HepG2 (cell line): ENCODE measurements at regions not wholly inside any gene's neighbourhood (a gene's known extent, or its start where the extent isn't known, plus 50 kb on each side); places are given as distances from the start of the nearest gene placed in this dataset.
"Not testable (repeated sequence)": the region's sequence is repeated elsewhere in the genome, so short reads cannot be mapped to it uniquely, and the experiment has no call there.

Experiments
- CTCF ChIP-seq: sonication (generic); formaldehyde crosslinking; IDR thresholded peaks from 2 replicates; pipeline ENCODE4 v1.5.0; 2020; ENCODE audit warnings: mild to moderate bottlenecking, missing genetic modification reagents, moderate library complexity
- TAF1 ChIP-seq: sonication (generic); formaldehyde crosslinking; IDR thresholded peaks from 2 replicates; pipeline ENCODE4 v1.4.0; 2020; ENCODE audit warnings: missing genetic modification reagents
- TF ChIP-seq, protein P1 (sequence below): IDR thresholded peaks from 2 replicates; pipeline ENCODE4 v1.6.1; 2016; ENCODE audit warnings: missing biosample characterization, missing genetic modification reagents, low read depth

- TF ChIP-seq, protein P1, sequence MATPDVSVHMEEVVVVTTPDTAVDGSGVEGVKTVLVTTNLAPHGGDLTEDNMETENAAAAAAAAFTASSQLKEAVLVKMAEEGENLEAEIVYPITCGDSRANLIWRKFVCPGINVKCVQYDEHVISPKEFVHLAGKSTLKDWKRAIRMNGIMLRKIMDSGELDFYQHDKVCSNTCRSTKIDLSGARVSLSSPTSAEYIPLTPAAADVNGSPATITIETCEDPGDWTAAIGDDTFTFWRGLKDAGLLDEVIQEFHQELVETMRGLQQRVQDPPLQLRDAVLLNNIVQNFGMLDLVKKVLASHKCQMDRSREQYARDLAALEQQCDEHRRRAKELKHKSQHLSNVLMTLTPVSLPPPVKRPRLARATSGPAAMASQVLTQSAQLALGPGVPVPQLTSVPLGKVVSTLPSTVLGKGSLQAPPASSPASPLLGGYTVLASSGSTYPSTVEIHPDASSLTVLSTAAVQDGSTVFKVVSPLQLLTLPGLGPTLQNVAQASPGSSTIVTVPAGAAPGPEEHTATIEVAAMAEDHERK, result not testable (repeated sequence)
- TF ChIP-seq CTCF; TAF1 (CRISPR knock-in tag): not testable (repeated sequence)
Observed at GRCh38 chr9:106030146-106030545, 335.8 kb downstream of the TMEM38B start.
